GM12878 (cell line): ENCODE measurements at regions not wholly inside any gene's neighbourhood (a gene's known extent, or its start where the extent isn't known, plus 50 kb on each side); places are given as distances from the start of the nearest gene placed in this dataset.

Experiments
- ATF7 ChIP-seq: fragments of 450-650 bp; IDR thresholded peaks from 2 replicates; pipeline ENCODE4 v1.6.1; 2016; ENCODE audit warnings: low read depth, mild to moderate bottlenecking
- CREB1 ChIP-seq: IDR thresholded peaks from 2 replicates; pipeline ENCODE4 v1.6.1; 2012; ENCODE audit warnings: low read depth, mild to moderate bottlenecking, inconsistent platforms
- IRF3 ChIP-seq: fragments of 450-650 bp; IDR thresholded peaks from 2 replicates; pipeline ENCODE4 v1.6.1; 2014; ENCODE audit warnings: mild to moderate bottlenecking
- WRNIP1 ChIP-seq: IDR thresholded peaks from 2 replicates; pipeline ENCODE4 v1.6.1; 2011; ENCODE audit warnings: low read depth, low read length, improper control_type of control experiment, borderline replicate concordance
- TF ChIP-seq, protein P1 (sequence below): IDR thresholded peaks from 2 replicates; pipeline ENCODE4 v1.6.1; 2012; ENCODE audit warnings: low read depth, low read length, improper control_type of control experiment

DNA sequence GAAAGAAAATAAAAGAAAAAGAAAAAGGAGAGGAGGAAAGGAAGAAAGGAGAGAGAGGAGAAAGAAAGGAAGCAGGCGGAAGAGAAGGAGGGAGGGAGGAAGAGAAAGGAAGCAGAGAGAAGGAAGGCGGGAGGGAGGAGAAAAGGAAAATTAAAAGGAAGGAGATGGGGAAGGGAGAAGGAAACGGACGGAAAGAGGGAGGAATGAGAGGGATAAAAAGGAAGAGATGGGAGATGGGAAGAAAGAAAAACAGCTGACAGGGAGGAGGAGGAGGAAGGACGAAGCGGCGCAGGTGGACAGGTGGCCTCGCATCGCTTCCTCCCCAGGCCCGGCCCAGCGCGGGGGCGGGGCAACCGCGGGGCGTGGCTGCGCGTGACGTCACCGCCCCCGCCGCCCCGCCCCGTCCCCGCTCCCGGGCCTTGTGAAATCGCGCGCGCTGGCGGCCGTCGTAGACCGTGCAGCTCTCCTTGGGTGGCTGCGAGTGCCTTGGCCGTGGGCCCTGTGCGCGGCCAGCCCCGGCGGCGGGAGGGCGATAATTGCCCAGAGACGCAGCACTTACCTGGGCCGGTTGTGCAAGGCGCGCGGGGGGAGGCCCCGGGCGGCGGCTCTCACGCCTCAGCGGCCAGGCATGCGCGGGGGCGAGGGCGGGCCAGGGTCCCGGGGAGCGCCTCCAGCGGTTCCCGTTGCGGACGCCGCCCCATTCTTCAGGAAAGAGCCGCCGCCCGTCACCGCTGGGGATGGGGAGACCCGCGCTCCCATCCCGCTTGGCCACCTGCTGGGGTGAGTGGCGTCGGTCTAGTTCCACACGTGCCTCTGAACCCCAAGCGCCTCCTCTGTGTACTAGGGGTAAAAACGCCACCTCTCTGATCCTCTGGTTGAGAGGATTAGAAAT, 49.6 kb upstream of the FOXE1 start (continued):
- TF ChIP-seq IRF3, result no peak
- TF ChIP-seq, protein P1, sequence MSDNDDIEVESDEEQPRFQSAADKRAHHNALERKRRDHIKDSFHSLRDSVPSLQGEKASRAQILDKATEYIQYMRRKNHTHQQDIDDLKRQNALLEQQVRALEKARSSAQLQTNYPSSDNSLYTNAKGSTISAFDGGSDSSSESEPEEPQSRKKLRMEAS, result no peak
- TF ChIP-seq CREB1, result peak; percentile 71; the same call in 1 of the 2 replicates
- 0 out of 2 replicates have a peak, but pooled peaks have one; percentile 13 for TF ChIP-seq ATF7
- TF ChIP-seq WRNIP1, result no peak
